H9 (cell line): ENCODE measurements at regions not wholly inside any gene's neighbourhood (a gene's known extent, or its start where the extent isn't known, plus 50 kb on each side); places are given as distances from the start of the nearest gene placed in this dataset.

Experiments
- DNase-seq: peaks from one replicate; pipeline ENCODE4 v3.0.0-alpha.2; 2017
- H2AFZ ChIP-seq: one replicate; pipeline ENCODE4 v1.6.1; 2013; ENCODE audit warnings: mild to moderate bottlenecking, low read length, control low read depth, moderate library complexity
- H2AK5ac ChIP-seq: 2 replicates; pipeline ENCODE4 v1.6.1; 2013; ENCODE audit warnings: low read length, control low read depth, mixed read lengths; ENCODE audit not compliant: insufficient read length
- H2BK120ac ChIP-seq: one replicate; pipeline ENCODE4 v1.6.1; 2013; ENCODE audit warnings: low read depth, mild to moderate bottlenecking, low read length, control low read depth, inconsistent platforms; ENCODE audit not compliant: poor library complexity, severe bottlenecking
- H2BK12ac ChIP-seq: 2 replicates; pipeline ENCODE4 v1.6.1; 2013; ENCODE audit warnings: low read length, control low read depth, mixed read lengths, low read depth; ENCODE audit not compliant: insufficient read length
- H2BK15ac ChIP-seq: 2 replicates; pipeline ENCODE4 v1.6.1; 2013; ENCODE audit warnings: low read depth, low read length, control low read depth
- H2BK20ac ChIP-seq: one replicate; pipeline ENCODE4 v1.6.1; 2013; ENCODE audit warnings: low read depth, mild to moderate bottlenecking, low read length, control low read depth, inconsistent platforms; ENCODE audit not compliant: poor library complexity, severe bottlenecking
- H2BK5ac ChIP-seq: 2 replicates; pipeline ENCODE4 v1.6.1; 2013; ENCODE audit warnings: low read length, control low read depth, mixed read lengths; ENCODE audit not compliant: insufficient read length
- H3K14ac ChIP-seq: 2 replicates; pipeline ENCODE4 v1.6.1; 2013; ENCODE audit warnings: low read length, control low read depth; ENCODE audit not compliant: insufficient read depth
- H3K18ac ChIP-seq: 2 replicates; pipeline ENCODE4 v1.6.1; 2013; ENCODE audit warnings: low read depth, mild to moderate bottlenecking, mixed read lengths, low read length, control low read depth; ENCODE audit not compliant: insufficient read length
- H3K23ac ChIP-seq: 2 replicates; pipeline ENCODE4 v1.6.1; 2013; ENCODE audit warnings: low read length, control low read depth, mixed read lengths, low read depth; ENCODE audit not compliant: insufficient read length
- H3K23me2 ChIP-seq: 2 replicates; pipeline ENCODE4 v1.6.1; 2013; ENCODE audit warnings: low read depth, mild to moderate bottlenecking, mixed read lengths, low read length, control low read depth; ENCODE audit not compliant: insufficient read length, poor library complexity, severe bottlenecking
- H3K27ac ChIP-seq: 2 replicates; pipeline ENCODE4 v1.5.1; 2013; ENCODE audit warnings: low read length, control low read depth, mixed read lengths, low read depth; ENCODE audit not compliant: insufficient read length
- H3K27me3 ChIP-seq: 2 replicates; pipeline ENCODE4 v1.6.1; 2013; ENCODE audit warnings: low read length, control low read depth, inconsistent platforms; ENCODE audit not compliant: insufficient read depth
- H3K4ac ChIP-seq: 2 replicates; pipeline ENCODE4 v1.6.1; 2013; ENCODE audit warnings: low read depth, mild to moderate bottlenecking, control low read depth, inconsistent platforms, low read length, moderate library complexity
- H3K4me1 ChIP-seq: 2 replicates; pipeline ENCODE4 v1.6.1; 2013; ENCODE audit warnings: low read length, control low read depth, inconsistent platforms; ENCODE audit not compliant: insufficient read depth
- H3K4me2 ChIP-seq: 2 replicates; pipeline ENCODE4 v1.6.1; 2013; ENCODE audit warnings: low read length, control low read depth, mixed read lengths; ENCODE audit not compliant: insufficient read length, insufficient read depth
- H3K56ac ChIP-seq: 2 replicates; pipeline ENCODE4 v1.6.1; 2013; ENCODE audit warnings: low read depth, mild to moderate bottlenecking, mixed read lengths, low read length, control low read depth; ENCODE audit not compliant: insufficient read length
- H3K79me1 ChIP-seq: 2 replicates; pipeline ENCODE4 v1.6.1; 2013; ENCODE audit warnings: low read depth, mild to moderate bottlenecking, moderate library complexity, low read length, control low read depth, inconsistent platforms; ENCODE audit not compliant: insufficient read depth, poor library complexity, severe bottlenecking
- H3K79me2 ChIP-seq: 2 replicates; pipeline ENCODE4 v1.6.1; 2013; ENCODE audit warnings: low read length, control low read depth, inconsistent platforms; ENCODE audit not compliant: insufficient read depth
- H3K9ac ChIP-seq: 2 replicates; pipeline ENCODE4 v1.6.1; 2013; ENCODE audit warnings: low read length, control low read depth, mixed read lengths; ENCODE audit not compliant: insufficient read length; ENCODE audit errors: extremely low read depth
- H3K9me3 ChIP-seq: one replicate; pipeline ENCODE4 v1.6.1; 2013; ENCODE audit warnings: low read depth, low read length, inconsistent platforms; ENCODE audit not compliant: control insufficient read depth
- H3T11ph ChIP-seq: one replicate; pipeline ENCODE4 v1.6.1; 2013; ENCODE audit warnings: mild to moderate bottlenecking, low read length, control low read depth, inconsistent platforms
- H4K20me1 ChIP-seq: one replicate; pipeline ENCODE4 v1.6.1; 2013; ENCODE audit not compliant: control insufficient read depth, insufficient read length, insufficient read depth
- H4K5ac ChIP-seq: 2 replicates; pipeline ENCODE4 v1.6.1; 2013; ENCODE audit warnings: low read depth, mild to moderate bottlenecking, mixed read lengths, low read length, control low read depth; ENCODE audit not compliant: insufficient read length
- H4K8ac ChIP-seq: replicated peaks from 2 replicates; pipeline ENCODE4 v1.6.1; 2013; ENCODE audit warnings: low read length, control low read depth, mixed read lengths, low read depth; ENCODE audit not compliant: insufficient read length
- H4K91ac ChIP-seq: 2 replicates; pipeline ENCODE4 v1.6.1; 2013; ENCODE audit warnings: low read depth, mild to moderate bottlenecking, moderate library complexity, mixed read lengths, low read length, control low read depth; ENCODE audit not compliant: insufficient read length
- H3K27ac Mint-ChIP-seq, 3 experiments: 2 replicates in 2 of 3; 3 replicates in 1 of 3; pipeline ENCODE4 v1.8.0; 2020 to 2021; ENCODE audit warnings: mixed read lengths in 3 of 3, mild to moderate bottlenecking in 1 of 3, moderate library complexity in 1 of 3
- H3K27me3 Mint-ChIP-seq: 2 replicates; pipeline ENCODE4 v1.8.0; 2021; ENCODE audit warnings: low read depth, mild to moderate bottlenecking, moderate library complexity, mixed read lengths
- H3K36me3 Mint-ChIP-seq, 3 experiments: 2 replicates in 2 of 3; 3 replicates in 1 of 3; pipeline ENCODE4 v1.8.0; 2020 to 2021; ENCODE audit warnings: low read depth in 3 of 3, mixed read lengths in 3 of 3; ENCODE audit not compliant: insufficient read depth in 1 of 3
- H3K4me1 Mint-ChIP-seq, 2 experiments: 2 replicates each; pipeline ENCODE4 v1.8.0; 2020; ENCODE audit warnings: mixed read lengths in 2 of 2
- H3K4me3 Mint-ChIP-seq, 2 experiments: 2 replicates in 1 of 2; 3 replicates in 1 of 2; pipeline ENCODE4 v1.8.0; 2020 to 2021; ENCODE audit warnings: mild to moderate bottlenecking in 2 of 2, mixed read lengths in 2 of 2, moderate library complexity in 1 of 2
- H3K9me3 Mint-ChIP-seq, 2 experiments: 2 replicates in 1 of 2; 3 replicates in 1 of 2; pipeline ENCODE4 v1.8.0; 2020; ENCODE audit warnings: mild to moderate bottlenecking in 2 of 2, mixed read lengths in 2 of 2, moderate library complexity in 1 of 2
- CTCF ChIP-seq: fragments of 200-600 bp; sonication (generic); conservative IDR thresholded peaks from 3 replicates; pipeline ENCODE4 v1.8.0; 2021; ENCODE audit warnings: antibody characterized with exemption, mild to moderate bottlenecking

DNA sequence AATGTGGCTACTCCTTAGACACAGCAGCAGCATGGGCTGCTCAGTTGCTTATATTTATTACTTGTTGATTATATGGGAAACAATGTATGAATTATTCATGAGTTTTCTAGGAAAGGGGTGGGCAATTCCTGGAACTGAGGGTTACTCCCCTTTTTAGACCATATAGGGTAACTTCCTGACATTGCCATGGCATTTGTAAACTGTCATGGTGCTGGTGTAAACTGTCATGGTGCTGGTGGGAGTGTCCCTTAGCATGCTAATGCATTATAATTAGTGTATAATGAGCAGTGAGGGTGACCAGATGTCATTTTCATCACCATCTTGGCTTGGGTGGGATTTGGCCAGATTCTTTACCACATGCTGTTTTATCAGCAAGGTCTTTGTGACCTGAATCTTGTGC is 734.6 kb upstream of the PTPRD start:
- Histone ChIP-seq H4K20me1 (no peaks in the 10 kb centered on the region), H2BK12ac (no peak overlapping the region), H3K79me2 (no peaks in the 10 kb centered on the region), H3K18ac (no peak overlapping the region), H3K56ac (no peak overlapping the region), H3K23me2 (no peaks in the 10 kb centered on the region), H4K5ac (no peak overlapping the region), H3K23ac (no peak overlapping the region), H3K79me1 (no peaks in the 10 kb centered on the region), H3K14ac (no peak overlapping the region), H4K91ac (no peak overlapping the region), H3K27ac (no peak overlapping the region), H2BK120ac (no peak overlapping the region), H3K4ac (no peak overlapping the region), H3K4me2 (no peak overlapping the region), H3K4me1 (no peaks in the 10 kb centered on the region; the same call in 1 of the 2 replicates), H2BK5ac (no peak overlapping the region), H2AK5ac (no peak overlapping the region), H3K27me3 (no peaks in the 10 kb centered on the region), H3K9ac (no peak overlapping the region), H3T11ph (no peak overlapping the region), H2BK20ac (no peak overlapping the region), H2BK15ac (no peak overlapping the region), H3K9me3 (no peaks in the 10 kb centered on the region), H4K8ac (no peak overlapping the region), H2AFZ (no peak overlapping the region)
- Mint-ChIP-seq H3K9me3 (no peaks in the 10 kb centered on the region; a peak in 1 of 5 replicates), H3K4me1 (peaks cover 10 to 11% of the 10 kb centered on the region in 2 experiments), H3K4me3 (no peak overlapping the region), H3K36me3 (no peaks in the 10 kb centered on the region), H3K27me3 (no peaks in the 10 kb centered on the region), H3K27ac (no peak overlapping the region)
- no peak for DNase-seq
- TF ChIP-seq CTCF, result no peak
